AG10803 (cell line): ENCODE measurements at regions not wholly inside any gene's neighbourhood (a gene's known extent, or its start where the extent isn't known, plus 50 kb on each side); places are given as distances from the start of the nearest gene placed in this dataset.

Source experiments
- DNase-seq: peaks from one replicate; pipeline ENCODE4 v3.0.0; 2010; ENCODE audit warnings: low read depth
- H3K4me3 ChIP-seq: 2 replicates; pipeline ENCODE4 v1.5.1; 2011; ENCODE audit warnings: mild to moderate bottlenecking, low read length, control low read depth
- CTCF ChIP-seq: conservative IDR thresholded peaks from 2 replicates; pipeline ENCODE4 v1.5.1; 2011; ENCODE audit warnings: mild to moderate bottlenecking, low read length, control low read depth, inconsistent platforms

DNA sequence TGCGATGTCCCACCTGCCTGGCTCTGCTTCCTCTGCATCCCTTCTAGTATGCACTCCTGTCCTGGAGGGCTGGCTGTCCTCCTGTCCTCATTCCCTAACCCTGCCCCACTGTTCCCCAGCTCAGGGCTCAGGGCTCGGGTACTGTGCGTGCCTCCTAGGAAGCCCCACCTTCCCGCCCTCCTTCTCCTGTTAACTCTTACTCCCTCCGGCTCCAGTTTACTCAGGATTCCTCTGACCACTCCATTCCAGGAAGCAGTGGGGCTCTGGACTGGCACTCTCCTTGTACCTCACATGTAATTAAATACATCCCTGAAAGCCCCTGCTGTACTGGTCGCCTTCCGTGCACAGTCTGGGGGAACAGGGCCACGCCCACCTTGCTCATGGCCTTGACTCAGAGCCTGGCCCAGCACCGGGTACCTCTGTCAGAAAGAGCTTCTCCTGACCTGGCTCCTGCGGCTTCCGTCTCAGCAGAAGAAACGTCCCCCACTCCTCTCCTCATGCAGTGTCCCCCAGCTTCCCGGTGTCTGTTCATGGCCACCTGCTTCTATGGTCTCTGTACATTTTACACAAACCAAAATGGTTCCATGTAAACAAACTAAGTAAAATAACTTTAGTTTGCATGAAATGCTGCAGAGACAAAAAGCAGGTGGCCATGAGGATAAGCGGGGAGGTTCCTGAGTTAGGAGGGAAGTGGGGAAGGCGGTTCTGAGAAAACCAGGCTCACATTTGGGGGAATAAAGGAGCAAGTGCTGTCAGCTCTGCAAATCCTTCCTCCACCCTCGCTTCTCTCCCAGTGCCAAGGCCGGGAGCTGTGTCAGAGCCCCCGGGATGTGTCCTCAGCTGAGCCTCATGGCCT, 445.9 kb downstream of the BRD1 start:
- TF ChIP-seq CTCF: no peak
- no peak for DNase-seq

DNA sequence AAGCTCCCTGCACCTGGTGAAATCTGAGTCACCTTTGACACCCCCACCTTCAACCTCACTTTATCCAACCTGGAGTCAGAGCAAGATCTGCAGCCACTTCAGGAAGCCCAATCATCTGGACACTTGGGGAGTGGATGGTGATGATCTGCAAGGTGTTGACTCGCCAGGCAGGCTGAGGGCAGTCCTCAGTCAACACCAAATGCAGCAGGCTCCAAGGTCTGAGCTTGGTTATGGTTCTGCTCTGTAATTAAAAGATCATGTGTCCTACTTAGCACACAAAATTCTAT, 446.9 kb downstream of the BRD1 start:
- DNase-seq: no peak
- TF ChIP-seq CTCF: no peak
- no peak overlapping the region for H3K4me3 ChIP-seq

More for the DNA sequence above, 445.9 kb downstream of the BRD1 start:
- no peak overlapping the region for H3K4me3 ChIP-seq

DNA sequence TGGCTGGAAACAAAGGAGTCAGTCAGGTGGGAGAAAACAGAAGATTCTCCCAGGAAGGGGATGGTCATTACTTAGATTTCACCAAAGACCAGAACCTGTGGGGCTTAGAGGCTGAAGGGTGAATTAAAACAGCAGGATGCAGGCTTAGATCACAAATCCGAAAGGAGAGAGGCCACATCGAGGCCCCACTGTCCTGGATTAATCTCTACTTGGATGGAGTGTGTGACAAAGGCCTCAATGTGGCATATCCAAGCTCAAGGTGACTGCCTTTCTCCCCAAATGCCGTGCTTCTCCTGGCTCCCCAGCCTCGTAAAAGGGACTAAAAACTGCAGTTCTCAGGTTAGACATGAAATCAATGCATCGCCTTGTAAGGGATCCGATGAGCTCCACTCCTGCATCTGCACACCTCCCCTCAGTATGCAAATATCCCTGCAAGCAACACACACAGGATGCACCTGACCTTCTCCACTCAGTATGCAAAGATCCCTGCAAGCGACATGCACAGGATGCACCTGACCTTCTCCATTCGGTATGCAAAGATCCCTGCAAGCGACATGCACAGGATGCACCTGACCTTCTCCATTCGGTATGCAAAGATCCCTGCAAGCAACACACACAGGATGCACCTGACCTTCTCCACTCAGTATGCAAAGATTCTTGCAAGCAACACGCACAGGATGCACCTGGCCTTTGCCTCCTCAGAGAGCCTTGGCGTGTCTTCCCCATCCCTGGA, 447.4 kb downstream of the BRD1 start:
- no peak overlapping the region for H3K4me3 ChIP-seq
- TF ChIP-seq CTCF: no peak

DNA sequence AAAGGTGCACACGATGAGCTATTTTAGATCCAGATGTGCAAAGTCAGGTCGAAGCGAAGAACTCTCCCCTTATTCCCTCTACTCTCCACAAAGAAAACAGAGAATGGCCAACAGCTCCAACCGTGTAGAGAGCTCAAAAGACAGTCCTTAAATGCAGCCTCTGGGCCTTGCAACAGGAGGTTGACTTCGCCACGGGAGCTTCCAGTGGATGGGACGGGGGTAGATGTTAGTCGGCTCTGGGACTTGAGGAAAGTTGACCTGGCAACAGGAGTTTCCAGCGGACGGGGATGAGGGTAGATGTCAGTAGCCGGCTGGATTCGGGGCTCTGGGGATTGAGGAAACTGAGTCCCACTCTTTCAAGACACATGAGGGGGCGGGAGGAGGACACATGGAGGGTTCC, 450.4 kb downstream of the BRD1 start:
- TF ChIP-seq CTCF: no peak
- no peak overlapping the region for H3K4me3 ChIP-seq
- no peak for DNase-seq

More for the DNA sequence above, 447.4 kb downstream of the BRD1 start:
- no peak for DNase-seq

DNA sequence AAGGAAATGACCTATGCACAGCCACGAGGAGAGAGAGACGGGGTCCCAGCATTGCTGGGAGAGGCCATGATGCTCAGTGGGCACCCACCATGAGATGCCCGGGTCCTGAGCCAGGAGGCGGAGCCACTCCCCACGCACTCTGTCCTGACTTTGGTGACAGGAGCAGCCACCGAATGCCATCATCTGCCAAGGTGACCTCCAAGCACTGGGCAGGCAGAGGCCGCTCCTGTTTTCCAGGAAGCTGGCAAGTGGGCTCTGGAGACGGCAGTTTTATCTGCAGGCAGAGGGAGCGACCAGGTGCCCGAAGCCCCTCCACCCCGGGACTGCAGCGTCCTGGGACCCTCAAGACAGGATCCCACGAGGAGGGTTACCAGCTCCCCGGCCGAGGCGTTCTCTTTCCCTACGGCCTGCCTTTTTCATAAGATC, 453.9 kb downstream of the BRD1 start:
- no peak for TF ChIP-seq CTCF
- no peak for DNase-seq

DNA sequence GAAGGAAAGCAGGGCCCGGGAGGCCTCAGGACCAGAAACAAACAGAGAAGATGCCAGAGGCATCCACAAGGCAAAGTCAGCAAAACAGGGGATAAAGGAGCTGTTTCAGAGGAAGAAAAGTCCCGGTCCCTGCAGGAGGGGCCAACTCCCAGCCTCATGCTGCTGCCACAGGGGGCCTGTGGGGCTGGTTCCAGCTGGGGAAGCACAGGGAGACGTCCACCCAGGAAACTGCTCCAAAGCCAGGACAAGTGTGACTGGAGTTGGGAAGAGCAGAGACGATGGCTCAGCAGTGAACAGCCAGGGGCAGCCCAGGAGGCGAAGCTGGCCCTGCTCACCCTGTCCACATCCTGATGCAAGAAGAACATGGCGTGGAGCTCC, 454.4 kb downstream of the BRD1 start:
- H3K4me3 ChIP-seq: no peak overlapping the region
- TF ChIP-seq CTCF: no peak

More for the DNA sequence above, 453.9 kb downstream of the BRD1 start:
- no peak overlapping the region for H3K4me3 ChIP-seq

More for the DNA sequence above, 454.4 kb downstream of the BRD1 start:
- no peak for DNase-seq
